ENCODE measurements at regions not wholly inside any gene's neighbourhood (a gene's known extent, or its start where the extent isn't known, plus 50 kb on each side); places are given as distances from the start of the nearest gene placed in this dataset.

DNA sequence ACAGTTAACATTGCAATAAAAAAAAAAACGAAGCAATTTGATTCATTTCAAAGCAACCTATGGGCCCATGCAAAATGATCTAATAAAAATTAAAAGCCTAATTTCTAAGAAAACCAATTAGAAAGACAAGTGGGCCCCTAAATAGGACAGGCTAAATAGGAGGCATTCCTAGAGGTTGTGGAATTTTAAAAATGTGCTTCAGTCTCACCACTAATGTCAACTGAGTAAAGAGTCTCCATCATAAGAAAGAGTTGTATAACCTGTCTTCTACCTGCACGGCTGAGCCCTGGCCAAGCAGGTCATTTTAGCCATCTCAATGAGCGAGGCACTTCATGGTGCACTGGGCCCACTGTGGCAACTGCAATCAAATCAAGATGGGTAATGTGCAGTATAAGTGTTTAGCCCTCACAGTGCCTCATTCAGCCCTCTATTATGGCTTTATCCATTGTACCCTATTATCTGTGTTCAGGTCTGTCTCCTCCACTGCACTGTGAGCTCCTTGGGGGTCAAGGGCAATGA, 76.4 kb downstream of the PRSS23 start:
- TF ChIP-seq, protein P1, sequence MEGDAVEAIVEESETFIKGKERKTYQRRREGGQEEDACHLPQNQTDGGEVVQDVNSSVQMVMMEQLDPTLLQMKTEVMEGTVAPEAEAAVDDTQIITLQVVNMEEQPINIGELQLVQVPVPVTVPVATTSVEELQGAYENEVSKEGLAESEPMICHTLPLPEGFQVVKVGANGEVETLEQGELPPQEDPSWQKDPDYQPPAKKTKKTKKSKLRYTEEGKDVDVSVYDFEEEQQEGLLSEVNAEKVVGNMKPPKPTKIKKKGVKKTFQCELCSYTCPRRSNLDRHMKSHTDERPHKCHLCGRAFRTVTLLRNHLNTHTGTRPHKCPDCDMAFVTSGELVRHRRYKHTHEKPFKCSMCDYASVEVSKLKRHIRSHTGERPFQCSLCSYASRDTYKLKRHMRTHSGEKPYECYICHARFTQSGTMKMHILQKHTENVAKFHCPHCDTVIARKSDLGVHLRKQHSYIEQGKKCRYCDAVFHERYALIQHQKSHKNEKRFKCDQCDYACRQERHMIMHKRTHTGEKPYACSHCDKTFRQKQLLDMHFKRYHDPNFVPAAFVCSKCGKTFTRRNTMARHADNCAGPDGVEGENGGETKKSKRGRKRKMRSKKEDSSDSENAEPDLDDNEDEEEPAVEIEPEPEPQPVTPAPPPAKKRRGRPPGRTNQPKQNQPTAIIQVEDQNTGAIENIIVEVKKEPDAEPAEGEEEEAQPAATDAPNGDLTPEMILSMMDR (IDR thresholded peaks at IDR 0.05; ENCODE audit: insufficient read depth, low read depth, low read length), result no peak
- TF ChIP-seq EZH2 (IDR thresholded peaks at IDR 0.05; ENCODE audit: insufficient read depth, low read length), result no peak
